MM.1S (cell line): ENCODE measurements at regions not wholly inside any gene's neighbourhood (a gene's known extent, or its start where the extent isn't known, plus 50 kb on each side); places are given as distances from the start of the nearest gene placed in this dataset.

Experiments used
- EZH2 ChIP-seq: fragments of 300-600 bp; sonication (generic); optimal IDR thresholded peaks from 2 replicates; pipeline ENCODE3; 2017; ENCODE audit warnings: low read depth, mild to moderate bottlenecking, antibody characterized with exemption, low read length, mixed read lengths
- TF ChIP-seq, protein P1 (sequence below): fragments of 300-600 bp; sonication (generic); IDR thresholded peaks from 2 replicates; pipeline ENCODE4 v1.5.1; 2016; ENCODE audit warnings: antibody characterized with exemption, low read length, mixed read lengths

DNA sequence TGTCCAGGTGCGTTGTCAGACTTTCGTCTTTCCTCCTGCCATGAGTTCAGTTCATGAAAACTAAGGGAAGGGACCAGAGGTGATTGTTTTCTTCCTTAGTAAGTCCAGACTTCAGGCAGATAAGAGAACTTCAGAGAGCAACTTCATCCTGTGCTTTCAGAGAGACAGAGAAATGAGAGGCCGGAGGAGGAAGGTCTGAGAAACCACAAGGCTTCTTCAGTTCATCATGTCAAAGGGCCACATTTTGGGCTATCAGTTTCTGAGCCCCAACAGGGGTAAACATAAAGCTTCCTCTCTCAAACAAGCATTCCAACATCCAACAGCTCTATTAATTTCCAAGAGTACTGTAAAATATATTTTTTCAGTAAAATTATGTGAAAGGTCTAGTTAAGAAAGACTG, 668.4 kb upstream of the NRP1 start:
- TF ChIP-seq, protein P1, sequence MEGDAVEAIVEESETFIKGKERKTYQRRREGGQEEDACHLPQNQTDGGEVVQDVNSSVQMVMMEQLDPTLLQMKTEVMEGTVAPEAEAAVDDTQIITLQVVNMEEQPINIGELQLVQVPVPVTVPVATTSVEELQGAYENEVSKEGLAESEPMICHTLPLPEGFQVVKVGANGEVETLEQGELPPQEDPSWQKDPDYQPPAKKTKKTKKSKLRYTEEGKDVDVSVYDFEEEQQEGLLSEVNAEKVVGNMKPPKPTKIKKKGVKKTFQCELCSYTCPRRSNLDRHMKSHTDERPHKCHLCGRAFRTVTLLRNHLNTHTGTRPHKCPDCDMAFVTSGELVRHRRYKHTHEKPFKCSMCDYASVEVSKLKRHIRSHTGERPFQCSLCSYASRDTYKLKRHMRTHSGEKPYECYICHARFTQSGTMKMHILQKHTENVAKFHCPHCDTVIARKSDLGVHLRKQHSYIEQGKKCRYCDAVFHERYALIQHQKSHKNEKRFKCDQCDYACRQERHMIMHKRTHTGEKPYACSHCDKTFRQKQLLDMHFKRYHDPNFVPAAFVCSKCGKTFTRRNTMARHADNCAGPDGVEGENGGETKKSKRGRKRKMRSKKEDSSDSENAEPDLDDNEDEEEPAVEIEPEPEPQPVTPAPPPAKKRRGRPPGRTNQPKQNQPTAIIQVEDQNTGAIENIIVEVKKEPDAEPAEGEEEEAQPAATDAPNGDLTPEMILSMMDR = no peak
- no peak for TF ChIP-seq EZH2
